ENCODE measurements at regions not wholly inside any gene's neighbourhood (a gene's known extent, or its start where the extent isn't known, plus 50 kb on each side); places are given as distances from the start of the nearest gene placed in this dataset.

DNA sequence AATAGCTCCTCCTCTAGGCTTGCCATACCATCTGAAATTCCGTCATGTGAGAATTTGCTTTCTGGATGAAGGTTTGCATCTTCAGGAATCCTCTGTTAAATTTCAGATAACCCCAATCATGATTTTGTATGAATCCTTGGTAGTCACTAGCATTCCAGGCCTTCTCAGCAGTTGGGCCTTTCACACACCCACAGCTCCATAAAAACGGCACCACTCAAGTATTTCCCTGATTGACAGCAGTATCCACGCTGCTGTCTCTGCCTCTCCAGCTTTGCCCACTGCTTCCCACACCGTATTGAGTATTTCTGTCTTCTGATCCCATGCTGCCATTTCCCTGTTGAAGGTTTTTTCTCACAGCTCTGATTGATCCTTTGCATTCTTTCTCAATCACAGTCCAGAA, 208.7 kb upstream of the NCAM1 start:
- DNase-seq: no peak
- Histone ChIP-seq H3K4me3 (no peak overlapping the region), H3K9me3 (no peaks in the 10 kb centered on the region), H3K36me3 (no peaks in the 10 kb centered on the region), H3K4me1 (no peaks in the 10 kb centered on the region), H3K9ac (ENCODE audit: low read depth in 2 of 2, low read length in 2 of 2) (no peak overlapping the region), H3K27ac (no peak overlapping the region), H3K27me3 (no peaks in the 10 kb centered on the region)
- TF ChIP-seq, protein P1, sequence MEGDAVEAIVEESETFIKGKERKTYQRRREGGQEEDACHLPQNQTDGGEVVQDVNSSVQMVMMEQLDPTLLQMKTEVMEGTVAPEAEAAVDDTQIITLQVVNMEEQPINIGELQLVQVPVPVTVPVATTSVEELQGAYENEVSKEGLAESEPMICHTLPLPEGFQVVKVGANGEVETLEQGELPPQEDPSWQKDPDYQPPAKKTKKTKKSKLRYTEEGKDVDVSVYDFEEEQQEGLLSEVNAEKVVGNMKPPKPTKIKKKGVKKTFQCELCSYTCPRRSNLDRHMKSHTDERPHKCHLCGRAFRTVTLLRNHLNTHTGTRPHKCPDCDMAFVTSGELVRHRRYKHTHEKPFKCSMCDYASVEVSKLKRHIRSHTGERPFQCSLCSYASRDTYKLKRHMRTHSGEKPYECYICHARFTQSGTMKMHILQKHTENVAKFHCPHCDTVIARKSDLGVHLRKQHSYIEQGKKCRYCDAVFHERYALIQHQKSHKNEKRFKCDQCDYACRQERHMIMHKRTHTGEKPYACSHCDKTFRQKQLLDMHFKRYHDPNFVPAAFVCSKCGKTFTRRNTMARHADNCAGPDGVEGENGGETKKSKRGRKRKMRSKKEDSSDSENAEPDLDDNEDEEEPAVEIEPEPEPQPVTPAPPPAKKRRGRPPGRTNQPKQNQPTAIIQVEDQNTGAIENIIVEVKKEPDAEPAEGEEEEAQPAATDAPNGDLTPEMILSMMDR (IDR thresholded peaks at IDR 0.05): no peak
- intact Hi-C loops (cut with DNase I): no loop called here

DNA sequence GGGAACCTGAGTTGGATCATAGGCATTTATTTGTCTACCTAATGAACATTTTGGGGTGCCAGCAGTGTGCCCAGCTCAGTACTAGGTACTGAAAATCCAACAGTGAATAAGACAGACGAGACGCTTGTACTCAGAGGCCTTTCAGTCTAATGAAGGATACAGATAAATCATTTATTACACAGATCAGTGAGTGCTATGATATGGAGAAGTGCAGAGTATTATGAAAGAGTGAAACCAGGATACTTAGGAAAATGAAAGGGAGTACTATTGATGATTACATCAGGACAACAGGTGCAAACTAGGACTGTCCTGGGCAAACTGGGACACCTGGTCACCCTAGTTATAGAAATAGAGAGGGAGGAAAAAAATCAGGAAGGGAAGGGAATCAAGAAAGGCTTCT, 207.5 kb upstream of the NCAM1 start:
- H3K4me1 ChIP-seq: no peaks in the 10 kb centered on the region
- no peak overlapping the region for H3K27ac ChIP-seq
- intact Hi-C loops (cut with DNase I): no loop called here
- no peak for DNase-seq
- H3K27me3 ChIP-seq: no peaks in the 10 kb centered on the region
- no peaks in the 10 kb centered on the region for H3K9me3 ChIP-seq
- no peak overlapping the region for H3K4me3 ChIP-seq
- H3K9ac ChIP-seq (ENCODE audit: low read depth in 2 of 2, low read length in 2 of 2): no peak overlapping the region
- TF ChIP-seq, protein P1 (IDR thresholded peaks at IDR 0.05): no peak
- H3K36me3 ChIP-seq: no peaks in the 10 kb centered on the region

DNA sequence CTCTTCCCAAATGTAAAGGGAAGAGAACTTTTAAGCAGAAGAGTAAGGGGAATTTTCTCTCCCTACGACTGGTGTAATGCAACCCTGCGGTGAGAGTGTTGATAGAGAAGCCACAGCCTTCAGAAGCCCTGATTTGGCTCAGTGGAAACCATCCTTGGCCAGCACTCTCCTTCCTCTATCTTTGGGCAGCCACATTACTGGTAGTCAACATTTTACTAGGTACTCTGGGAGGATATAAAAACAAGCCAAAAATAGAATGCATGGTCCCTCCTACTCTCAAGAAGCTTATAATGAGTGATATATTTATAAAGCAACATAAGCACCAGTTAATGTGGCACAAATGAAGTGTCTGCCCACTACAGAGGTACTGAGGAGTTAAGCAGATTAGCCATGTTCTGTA, 201.8 kb upstream of the NCAM1 start:
- H3K9ac ChIP-seq (ENCODE audit: low read depth in 2 of 2, low read length in 2 of 2): no peak overlapping the region
- H3K27ac ChIP-seq: no peak overlapping the region
- H3K27me3 ChIP-seq: no peaks in the 10 kb centered on the region
- no peak for DNase-seq
- H3K9me3 ChIP-seq: no peaks in the 10 kb centered on the region
- intact Hi-C loops (cut with DNase I): no loop called here
- no peaks in the 10 kb centered on the region for H3K36me3 ChIP-seq
- TF ChIP-seq, protein P1 (IDR thresholded peaks at IDR 0.05): no peak
- H3K4me3 ChIP-seq: no peak overlapping the region
- H3K4me1 ChIP-seq: no peaks in the 10 kb centered on the region

DNA sequence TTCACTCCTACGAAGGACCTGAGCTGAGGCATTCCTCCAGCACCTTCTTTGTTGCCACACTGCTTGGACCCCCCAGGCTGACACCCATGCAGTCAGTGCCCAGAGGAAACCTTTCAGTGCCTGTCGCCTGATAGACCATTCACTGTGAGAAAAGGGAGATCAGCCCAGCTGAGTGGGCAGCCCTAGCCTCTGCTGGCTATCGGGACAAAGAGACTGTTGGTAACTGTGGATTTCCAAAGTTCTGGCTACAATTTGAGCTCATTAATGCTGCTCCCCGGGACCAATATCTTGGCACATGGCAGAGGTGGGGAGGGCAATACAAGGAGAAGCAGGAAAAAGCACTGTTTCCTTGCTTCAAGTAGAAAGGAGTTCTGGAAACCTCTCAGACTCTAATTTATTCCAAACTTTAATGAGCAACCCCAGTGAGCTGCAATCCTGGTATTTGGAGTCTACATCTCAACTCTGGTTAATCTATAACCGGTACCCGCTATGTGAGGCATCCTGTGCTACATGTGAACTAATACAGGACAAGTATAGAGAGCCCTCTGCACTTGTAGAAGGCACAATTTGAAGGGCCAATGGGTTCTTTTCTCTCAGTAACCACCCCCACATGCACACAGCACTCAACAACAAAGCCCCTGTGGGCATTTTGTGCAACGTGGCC, 200.7 kb upstream of the NCAM1 start:
- Histone ChIP-seq H3K4me3 (no peak overlapping the region), H3K27me3 (no peaks in the 10 kb centered on the region), H3K9ac (ENCODE audit: low read depth in 2 of 2, low read length in 2 of 2) (no peak overlapping the region), H3K4me1 (no peaks in the 10 kb centered on the region), H3K27ac (no peak overlapping the region), H3K9me3 (no peaks in the 10 kb centered on the region), H3K36me3 (no peaks in the 10 kb centered on the region)
- intact Hi-C loops (cut with DNase I): no loop called here
- TF ChIP-seq, protein P1 (IDR thresholded peaks at IDR 0.05): no peak
- no peak for DNase-seq

DNA sequence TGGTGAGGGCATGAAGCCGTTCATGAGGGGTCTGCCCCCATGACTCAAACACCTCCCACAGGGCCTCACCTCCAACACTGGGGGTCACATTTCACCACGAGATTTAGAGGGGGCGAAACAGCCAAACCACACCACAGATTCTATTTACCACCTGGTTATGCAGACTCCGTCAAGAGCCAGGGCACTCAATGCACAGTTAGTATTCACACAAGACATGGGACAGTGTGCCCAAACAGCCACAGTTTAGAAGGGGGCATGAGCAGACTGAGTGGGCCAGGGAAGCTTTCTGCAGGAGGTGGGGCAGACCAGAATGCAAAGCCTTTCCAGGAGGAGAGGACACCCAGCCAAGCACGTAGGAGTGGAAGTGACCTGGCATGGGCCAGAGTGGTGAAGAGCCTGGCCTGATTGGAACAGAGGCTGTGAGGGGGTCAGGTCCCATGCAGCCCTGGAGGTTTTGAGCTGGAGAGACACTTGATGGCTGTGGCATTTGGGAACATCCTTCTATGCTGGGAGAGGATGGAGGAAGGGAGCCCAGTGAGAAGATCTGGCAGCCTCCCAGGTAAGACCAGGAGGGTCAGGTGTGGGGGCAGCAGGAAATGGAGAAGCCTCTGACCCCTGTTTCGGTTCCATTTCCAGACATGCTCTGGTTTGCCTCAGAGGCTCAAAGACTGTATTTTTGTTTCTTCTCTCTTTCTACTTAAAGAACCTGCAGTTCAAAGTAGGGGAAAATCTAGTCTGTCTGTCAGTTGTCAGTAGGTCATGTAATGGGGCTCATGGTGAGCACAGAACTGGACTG, 199.1 kb upstream of the NCAM1 start:
- no peaks in the 10 kb centered on the region for H3K27me3 ChIP-seq
- no peak for DNase-seq
- H3K27ac ChIP-seq: no peak overlapping the region
- TF ChIP-seq, protein P1 (IDR thresholded peaks at IDR 0.05): no peak
- no peaks in the 10 kb centered on the region for H3K4me1 ChIP-seq
- H3K9ac ChIP-seq (ENCODE audit: low read depth in 2 of 2, low read length in 2 of 2): no peak overlapping the region
- H3K4me3 ChIP-seq: no peak overlapping the region
- no peaks in the 10 kb centered on the region for H3K36me3 ChIP-seq
- intact Hi-C loops (cut with DNase I): no loop called here
- H3K9me3 ChIP-seq: no peaks in the 10 kb centered on the region

All from colonic mucosa (tissue), 4 donors.